Cardiac muscle cell (in vitro differentiated cells and primary cell): ENCODE measurements at regions not wholly inside any gene's neighbourhood (a gene's known extent, or its start where the extent isn't known, plus 50 kb on each side); places are given as distances from the start of the nearest gene placed in this dataset.
A peak's percentile ranks its signal among the peaks of the same experiment; 100 is the strongest.

ENCODE experiments used
- DNase-seq, 2 donors: peaks; one replicate each; pipeline versions ENCODE4 v3.0.0 to v3.0.0-alpha.2; 2010 to 2017; ENCODE audit warnings: low read depth in 1 of 2, low spot score in 1 of 2
- H3K27ac ChIP-seq: fragments of 200-600 bp; sonication (generic); 2 replicates; pipeline ENCODE4 v1.5.1; 2016
- H3K27me3 ChIP-seq: fragments of 200-600 bp; sonication (generic); 2 replicates; pipeline ENCODE4 v1.6.0; 2016; ENCODE audit warnings: control low read depth
- H3K36me3 ChIP-seq: fragments of 200-600 bp; sonication (generic); 2 replicates; pipeline ENCODE4 v1.5.1; 2016; ENCODE audit warnings: control low read depth
- H3K4me1 ChIP-seq: fragments of 200-600 bp; sonication (generic); 2 replicates; pipeline ENCODE4 v1.8.1; 2017; ENCODE audit warnings: low read depth, mild to moderate bottlenecking, mixed run types
- H3K4me3 ChIP-seq: fragments of 200-600 bp; sonication (generic); 2 replicates; pipeline ENCODE4 v1.5.1; 2016; ENCODE audit warnings: mild to moderate bottlenecking
- H3K9me3 ChIP-seq: fragments of 200-600 bp; sonication (generic); 2 replicates; pipeline ENCODE4 v1.5.1; 2017; ENCODE audit warnings: low read depth, mild to moderate bottlenecking, control low read depth
- CTCF ChIP-seq: IDR thresholded peaks from 2 replicates; pipeline ENCODE4 v1.5.1; 2012; ENCODE audit warnings: low read depth, mild to moderate bottlenecking, low read length

GRCh38 chr5:149432911-149433401, 53.9 kb upstream of the IL17B start:
- DNase-seq = no peak
- no peaks in the 10 kb centered on the region for H3K9me3 ChIP-seq
- peak overlapping the region; percentile 100 for H3K27ac ChIP-seq
- no peaks in the 10 kb centered on the region for H3K27me3 ChIP-seq
- TF ChIP-seq CTCF = no peak
- no peak overlapping the region for H3K4me3 ChIP-seq
- peaks cover 6% of the 10 kb centered on the region for H3K4me1 ChIP-seq
- H3K36me3 ChIP-seq = peaks cover 19% of the 10 kb centered on the region

- no peaks in the 10 kb centered on the region for H3K27me3 ChIP-seq
- H3K4me1 ChIP-seq = peaks cover 12% of the 10 kb centered on the region
- TF ChIP-seq CTCF = no peak
- no peak overlapping the region for H3K4me3 ChIP-seq
- no peaks in the 10 kb centered on the region for H3K9me3 ChIP-seq
- peak overlapping the region; percentile 100 for H3K27ac ChIP-seq
- DNase-seq = no peak
- H3K36me3 ChIP-seq = peaks cover 19% of the 10 kb centered on the region
These were observed 53.3 kb upstream of the IL17B start for GRCh38 chr5:149432376-149432775.

- Histone ChIP-seq H3K27me3 (no peaks in the 10 kb centered on the region), H3K27ac (peak overlapping the region; percentile 100)
- DNase-seq = peak; percentile 47 to 75
These were observed 51.0 kb upstream of the IL17B start for GRCh38 chr5:149429839-149430721.

More at GRCh38 chr5:149429839-149430721, 51.0 kb upstream of the IL17B start:
- H3K36me3 ChIP-seq = peaks cover 19% of the 10 kb centered on the region
- H3K4me3 ChIP-seq = no peak overlapping the region
- TF ChIP-seq CTCF = peak; percentile 40
- no peaks in the 10 kb centered on the region for H3K9me3 ChIP-seq
- peaks cover 35% of the 10 kb centered on the region for H3K4me1 ChIP-seq
